IPS-20b (cell line): ENCODE measurements at regions not wholly inside any gene's neighbourhood (a gene's known extent, or its start where the extent isn't known, plus 50 kb on each side); places are given as distances from the start of the nearest gene placed in this dataset.

Source experiments
- H3K27ac ChIP-seq: one replicate; pipeline ENCODE4 v1.5.1; 2013; ENCODE audit warnings: low read length
- H3K27me3 ChIP-seq: 2 replicates; pipeline ENCODE4 v1.6.1; 2013; ENCODE audit warnings: mild to moderate bottlenecking, low read length, inconsistent platforms; ENCODE audit not compliant: insufficient read depth
- H3K36me3 ChIP-seq: 2 replicates; pipeline ENCODE4 v1.6.1; 2013; ENCODE audit warnings: low read depth, mild to moderate bottlenecking, inconsistent platforms, low read length, moderate library complexity; ENCODE audit not compliant: insufficient read depth
- H3K4me1 ChIP-seq: 2 replicates; pipeline ENCODE4 v1.6.1; 2013; ENCODE audit warnings: mild to moderate bottlenecking, control low read depth, inconsistent platforms, low read length, moderate library complexity; ENCODE audit not compliant: insufficient read depth
- H3K4me3 ChIP-seq: 2 replicates; pipeline ENCODE4 v1.5.1; 2013; ENCODE audit warnings: mild to moderate bottlenecking, low read length, inconsistent platforms
- H3K9ac ChIP-seq: 2 replicates; pipeline ENCODE4 v1.6.1; 2013; ENCODE audit warnings: low read depth, mild to moderate bottlenecking, inconsistent platforms, low read length, moderate library complexity
- H3K9me3 ChIP-seq: 2 replicates; pipeline ENCODE4 v1.6.1; 2013; ENCODE audit warnings: mild to moderate bottlenecking, low read depth, low read length, inconsistent platforms; ENCODE audit not compliant: insufficient read depth

- H3K27me3 ChIP-seq: no peaks in the 10 kb centered on the region
- H3K4me1 ChIP-seq: no peaks in the 10 kb centered on the region
- H3K27ac ChIP-seq: no peak overlapping the region
- no peaks in the 10 kb centered on the region for H3K36me3 ChIP-seq
- 0 out of 2 replicates have a peak, but pooled peaks cover 2% of the 10 kb centered on the region for H3K9me3 ChIP-seq
- no peak overlapping the region for H3K4me3 ChIP-seq
- H3K9ac ChIP-seq: no peak overlapping the region
Measured at GRCh38 chr5:9691261-9691660, 61.1 kb upstream of the TAS2R1 start.

- no peak overlapping the region for H3K9ac ChIP-seq
- H3K27me3 ChIP-seq: no peaks in the 10 kb centered on the region
- no peak overlapping the region for H3K4me3 ChIP-seq
- H3K9me3 ChIP-seq: 0 out of 2 replicates have a peak, but pooled peaks cover 2% of the 10 kb centered on the region
- H3K4me1 ChIP-seq: no peaks in the 10 kb centered on the region
- H3K27ac ChIP-seq: no peak overlapping the region
- H3K36me3 ChIP-seq: no peaks in the 10 kb centered on the region
Measured at GRCh38 chr5:9690751-9691150, 60.6 kb upstream of the TAS2R1 start.

DNA sequence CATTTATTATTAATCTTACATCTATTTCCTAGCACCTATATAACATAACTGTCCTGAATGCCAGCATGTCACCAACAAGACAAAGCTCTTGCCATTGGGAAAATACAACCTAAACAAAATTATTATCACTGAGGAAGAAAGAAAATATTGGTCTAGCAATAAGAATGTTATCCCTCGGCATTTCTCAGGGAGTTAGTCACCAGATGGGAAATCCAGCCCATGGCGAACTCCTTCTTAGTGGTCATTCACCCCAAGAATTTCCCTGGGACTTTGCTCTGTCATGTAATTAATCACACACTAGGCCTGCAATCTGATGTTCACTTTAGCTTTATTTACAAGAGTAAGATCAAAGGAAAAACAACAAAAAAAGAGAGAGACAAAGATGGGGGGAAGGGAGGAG, 56.1 kb upstream of the TAS2R1 start:
- no peak overlapping the region for H3K27ac ChIP-seq
- H3K36me3 ChIP-seq: no peaks in the 10 kb centered on the region
- H3K4me1 ChIP-seq: no peaks in the 10 kb centered on the region
- no peak overlapping the region for H3K9ac ChIP-seq
- no peaks in the 10 kb centered on the region for H3K27me3 ChIP-seq
- no peak overlapping the region for H3K4me3 ChIP-seq
- H3K9me3 ChIP-seq: 0 out of 2 replicates have a peak, but pooled peaks cover 2% of the 10 kb centered on the region

- 0 out of 2 replicates have a peak, but pooled peaks cover 4% of the 10 kb centered on the region for H3K9me3 ChIP-seq
- H3K4me1 ChIP-seq: no peaks in the 10 kb centered on the region
- no peak overlapping the region for H3K9ac ChIP-seq
- no peaks in the 10 kb centered on the region for H3K27me3 ChIP-seq
- no peaks in the 10 kb centered on the region for H3K36me3 ChIP-seq
- no peak overlapping the region for H3K27ac ChIP-seq
- H3K4me3 ChIP-seq: no peak overlapping the region
Measured at GRCh38 chr5:9681706-9682105, 51.6 kb upstream of the TAS2R1 start.
